Suppressor macrophage treated with lipopolysaccharide for 1 hour (primary cell): ENCODE measurements at regions not wholly inside any gene's neighbourhood (a gene's known extent, or its start where the extent isn't known, plus 50 kb on each side); places are given as distances from the start of the nearest gene placed in this dataset.
A peak's percentile ranks its signal among the peaks of the same experiment; 100 is the strongest.
"Not testable (repeated sequence)": the region's sequence is repeated elsewhere in the genome, so short reads cannot be mapped to it uniquely, and the experiment has no call there.

Source experiments
- DNase-seq, 3 donors: peaks; one replicate each; pipeline ENCODE4 v3.0.0-alpha.2; 2020 to 2022

DNA sequence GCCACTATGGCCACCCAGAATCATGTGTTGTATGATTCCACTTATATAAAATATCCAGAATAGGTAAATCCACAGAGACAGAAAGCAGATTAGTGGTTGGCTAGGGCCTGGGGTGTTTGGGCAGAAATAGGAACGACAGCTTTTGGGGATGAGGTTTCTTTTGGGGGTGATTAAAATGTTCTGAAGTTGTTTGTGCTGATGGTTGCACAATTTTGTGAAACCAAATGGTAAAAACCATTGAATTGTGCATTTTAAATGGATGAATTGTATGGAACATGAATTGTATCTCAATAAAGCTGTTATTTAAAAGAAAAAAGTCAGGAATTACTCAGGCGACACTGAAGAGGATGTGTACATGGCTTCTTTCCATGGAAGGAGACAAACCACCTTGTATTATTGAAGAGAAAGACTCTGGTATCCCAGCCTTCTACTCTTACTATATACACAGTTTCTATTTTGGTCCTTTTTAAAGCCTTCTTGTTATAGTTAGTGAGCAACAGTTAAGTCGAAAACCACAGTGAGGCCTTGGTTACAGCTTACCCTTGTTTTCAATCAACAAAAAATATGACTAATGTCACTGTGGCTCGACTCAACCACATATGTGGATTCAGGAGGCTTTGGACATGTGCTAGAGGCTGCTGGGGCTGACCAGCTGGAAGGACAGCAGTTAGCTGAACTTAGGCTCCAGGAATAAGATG, 57.1 kb upstream of the KMT2E start:
- peak; percentile 59 to 89 (median 70) for DNase-seq

DNA sequence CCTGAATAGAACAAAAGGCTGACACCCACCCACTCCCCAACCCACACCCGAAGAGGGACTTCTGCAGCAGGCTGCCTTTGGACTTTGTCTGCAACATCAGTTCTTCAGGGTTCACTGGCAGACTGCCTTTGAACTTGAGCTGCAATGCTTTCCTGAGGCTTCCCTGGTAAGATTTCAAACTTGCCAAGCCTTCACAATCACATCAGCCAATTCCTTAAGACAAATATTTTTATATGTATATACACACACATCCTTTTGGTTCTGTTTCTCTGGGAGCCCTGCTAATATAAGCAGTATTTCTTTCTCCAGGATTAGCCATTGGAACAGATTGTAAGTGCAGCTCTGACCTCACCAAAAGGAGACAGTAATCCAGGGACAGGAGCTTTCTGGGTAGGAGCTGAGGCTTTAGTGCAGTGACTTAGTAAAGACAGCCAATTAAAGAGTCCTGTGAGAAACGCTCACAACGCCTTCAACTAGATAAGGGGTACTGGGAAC, 55.6 kb upstream of the KMT2E start:
- DNase-seq, result no peak

DNA sequence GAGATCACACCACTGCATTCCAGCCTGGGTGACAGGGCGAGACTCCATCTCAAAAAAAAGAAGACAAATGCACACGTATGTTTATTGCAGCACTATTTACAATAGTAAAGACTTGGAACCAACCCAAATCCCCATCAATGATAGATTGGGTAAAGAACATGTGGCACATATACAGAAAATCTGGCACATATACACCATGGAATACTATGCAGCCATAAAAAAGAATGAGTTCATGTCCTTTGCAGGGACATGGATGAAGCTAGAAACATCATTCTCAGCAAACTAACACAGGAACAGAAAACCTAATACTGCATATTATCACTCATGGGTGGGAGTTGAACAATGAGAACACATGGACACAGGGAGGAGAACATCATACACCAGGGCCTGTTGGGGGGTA, 54.5 kb upstream of the KMT2E start:
- DNase-seq, result not testable (repeated sequence)

DNA sequence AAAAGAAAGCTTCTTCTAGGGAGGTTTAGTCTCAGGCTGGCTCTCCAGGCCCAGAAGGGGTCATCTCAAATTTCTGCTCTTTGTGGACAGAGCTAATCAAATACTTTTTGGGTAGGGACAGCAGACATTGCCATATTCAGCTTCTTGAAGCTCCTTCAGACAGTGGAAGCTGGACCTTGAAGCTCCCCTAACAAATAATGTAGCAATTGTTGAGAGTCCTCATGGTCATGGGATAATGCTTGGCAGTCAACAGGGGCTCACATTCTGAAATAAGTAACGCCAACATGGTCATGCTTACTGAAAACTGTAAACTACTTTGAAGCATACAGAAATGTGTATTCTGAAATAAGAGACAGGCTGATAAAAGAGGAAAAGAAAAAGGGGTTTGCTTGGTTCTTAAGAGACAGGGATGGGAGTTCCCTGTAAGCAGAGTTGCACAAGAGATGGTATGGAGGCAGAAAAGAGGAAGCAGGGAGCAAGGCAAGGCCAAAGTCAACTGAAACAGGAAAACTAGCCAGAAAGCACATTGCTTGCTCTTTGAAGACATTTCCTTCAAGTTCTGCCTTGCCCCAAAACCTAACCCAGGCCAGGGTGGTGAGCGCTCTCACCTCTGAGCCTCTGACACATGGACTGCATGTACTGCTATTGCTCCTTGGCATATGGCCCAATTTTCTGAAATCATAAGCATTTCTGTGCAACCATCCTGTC, 53.1 kb upstream of the KMT2E start:
- peak; percentile 86 to 94 (median 93) for DNase-seq

DNA sequence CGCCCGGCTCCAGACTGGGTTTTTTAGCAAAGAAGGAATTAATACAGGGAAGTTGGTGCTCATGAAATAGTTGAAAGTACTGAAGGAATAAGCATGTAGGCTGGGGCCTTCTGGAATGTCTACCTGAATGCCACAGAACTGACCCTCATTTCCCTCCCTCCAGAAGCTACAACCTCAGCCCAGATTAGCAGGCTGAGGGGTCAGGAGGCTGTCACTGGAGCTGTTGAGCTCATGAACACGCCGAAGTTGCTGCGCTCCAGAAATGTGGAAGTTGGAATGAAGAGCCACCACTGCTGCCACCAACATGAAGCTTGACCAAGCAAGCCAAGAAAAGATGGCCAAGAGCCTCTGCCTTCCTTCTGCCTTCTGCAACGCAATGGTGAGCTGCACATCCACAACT, 52.2 kb upstream of the KMT2E start:
- peak; percentile 54 to 62 (median 58) for DNase-seq

DNA sequence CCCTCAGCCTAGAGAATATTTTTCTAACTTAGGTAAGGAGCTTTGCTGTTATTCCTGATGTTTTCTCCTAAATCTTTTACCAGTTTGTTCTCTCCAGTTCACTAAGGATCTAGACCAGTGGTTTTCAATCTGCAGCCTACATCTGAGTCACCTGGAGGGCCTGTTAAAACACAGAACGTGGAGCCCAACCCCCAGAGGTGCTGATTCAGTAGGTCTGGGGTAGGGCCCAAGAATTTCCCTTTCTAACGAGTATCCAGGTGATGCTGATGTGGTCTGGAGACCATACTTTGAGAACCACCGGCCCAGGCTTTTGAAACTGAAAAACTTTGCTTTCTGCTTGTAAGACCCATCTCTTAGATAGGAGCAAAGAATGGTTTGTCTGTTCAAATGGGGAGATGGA, 51.2 kb upstream of the KMT2E start:
- no peak for DNase-seq

DNA sequence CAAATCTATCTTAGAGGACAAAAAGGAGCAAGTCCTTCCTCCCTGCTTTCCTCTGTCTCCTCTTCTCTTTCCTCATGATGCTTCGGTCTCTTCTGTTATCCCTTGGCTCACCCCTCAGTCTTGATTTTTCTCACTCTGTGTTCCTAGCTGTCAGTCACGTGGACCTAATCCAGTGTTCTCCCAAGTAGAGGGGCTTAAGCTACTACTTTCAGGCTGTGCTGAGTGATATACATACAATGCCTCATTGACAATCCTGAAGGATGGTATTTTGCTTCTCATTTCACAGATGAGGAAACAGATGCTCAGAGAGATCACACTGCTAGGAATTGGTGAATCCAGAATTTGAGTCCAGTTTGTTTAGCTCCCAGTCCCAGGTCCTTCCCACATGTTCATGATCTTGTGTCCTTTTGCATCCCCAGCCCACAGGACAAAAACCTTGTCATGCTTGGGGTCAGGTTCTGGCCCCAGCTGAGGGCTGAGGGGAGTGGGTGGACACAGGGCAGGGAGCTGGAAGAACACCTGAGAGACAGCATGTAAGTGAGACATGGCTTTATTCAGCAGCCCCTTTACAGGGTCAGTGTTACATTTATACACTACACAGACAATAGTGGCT, 50.5 kb upstream of the KMT2E start:
- DNase-seq, result no peak

DNA sequence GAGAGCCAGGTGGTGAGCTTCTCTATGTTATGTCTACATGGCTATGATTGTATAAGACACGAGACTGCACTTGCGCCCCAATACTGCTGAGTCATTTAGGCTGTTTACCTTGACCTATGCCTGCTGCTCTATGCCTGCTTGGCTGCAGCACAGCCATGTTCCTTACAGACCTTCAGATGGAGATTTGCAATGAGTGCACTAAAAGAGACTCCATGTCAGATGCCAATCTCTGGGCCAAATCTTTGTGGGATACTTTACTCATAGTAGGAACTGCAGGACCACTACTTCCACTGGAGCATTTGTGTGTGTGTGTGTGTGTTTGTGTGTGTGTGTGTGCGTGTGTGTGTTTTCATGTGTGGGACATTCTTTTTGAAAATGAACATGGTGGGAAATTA, 50.0 kb upstream of the KMT2E start:
- no peak for DNase-seq
